ENCODE measurements at regions not wholly inside any gene's neighbourhood (a gene's known extent, or its start where the extent isn't known, plus 50 kb on each side); places are given as distances from the start of the nearest gene placed in this dataset.

DNA sequence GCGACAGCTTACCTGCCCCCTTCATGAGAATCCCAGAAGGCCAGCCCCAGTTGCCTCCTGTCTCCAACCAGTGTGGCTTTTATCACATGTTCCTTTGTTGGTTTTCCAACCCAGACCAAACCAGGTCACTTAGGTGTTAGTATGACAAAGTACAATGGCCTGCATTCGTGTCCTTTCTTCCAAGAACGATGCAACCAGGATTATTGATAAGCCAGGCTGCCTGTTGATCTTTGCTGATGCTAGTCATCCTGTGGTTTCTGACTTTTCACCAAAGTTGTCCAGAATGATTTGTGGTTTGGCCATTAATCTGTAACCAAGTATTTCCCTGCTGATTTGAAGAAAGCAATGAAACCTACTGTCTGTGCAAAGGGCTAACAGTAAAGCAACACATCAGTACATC lies 191.4 kb downstream of the CYLD start:
- Histone ChIP-seq H3K9me3 (ENCODE audit: control insufficient read depth, low read length) (no peaks in the 10 kb centered on the region), H3K4me3 (ENCODE audit: low read length) (no peak overlapping the region), H3K27me3 (ENCODE audit: control insufficient read depth, insufficient read depth, low read length, poor library complexity, severe bottlenecking) (no peaks in the 10 kb centered on the region), H3K27ac (ENCODE audit: low read depth, low read length) (no peak overlapping the region), H3K9ac (ENCODE audit: extremely low read depth, low read length, poor library complexity, severe bottlenecking) (no peak overlapping the region), H3K36me3 (ENCODE audit: control insufficient read depth, insufficient read depth, low read length) (no peaks in the 10 kb centered on the region), H3K4me1 (ENCODE audit: control insufficient read depth, insufficient read depth, low read length) (no peaks in the 10 kb centered on the region)
- no peak for DNase-seq
- WGBS, 2 experiments (ENCODE audit: insufficient coverage in 1 of 2, insufficient read length in 1 of 2), result 89 to 95% methylated on average over 3 of the region's 3 CpGs
- Mint-ChIP-seq H3K9me3 (no peaks in the 10 kb centered on the region), H3K27me3 (ENCODE audit: insufficient read depth) (peaks cover 1% of the 10 kb centered on the region), H3K36me3 (ENCODE audit: low read depth) (no peaks in the 10 kb centered on the region), H3K27ac (no peak overlapping the region), H3K4me1 (no peaks in the 10 kb centered on the region), H3K4me3 (no peak overlapping the region)
- no peak for TF ChIP-seq CTCF (conservative IDR thresholded peaks at IDR 0.05)

DNA sequence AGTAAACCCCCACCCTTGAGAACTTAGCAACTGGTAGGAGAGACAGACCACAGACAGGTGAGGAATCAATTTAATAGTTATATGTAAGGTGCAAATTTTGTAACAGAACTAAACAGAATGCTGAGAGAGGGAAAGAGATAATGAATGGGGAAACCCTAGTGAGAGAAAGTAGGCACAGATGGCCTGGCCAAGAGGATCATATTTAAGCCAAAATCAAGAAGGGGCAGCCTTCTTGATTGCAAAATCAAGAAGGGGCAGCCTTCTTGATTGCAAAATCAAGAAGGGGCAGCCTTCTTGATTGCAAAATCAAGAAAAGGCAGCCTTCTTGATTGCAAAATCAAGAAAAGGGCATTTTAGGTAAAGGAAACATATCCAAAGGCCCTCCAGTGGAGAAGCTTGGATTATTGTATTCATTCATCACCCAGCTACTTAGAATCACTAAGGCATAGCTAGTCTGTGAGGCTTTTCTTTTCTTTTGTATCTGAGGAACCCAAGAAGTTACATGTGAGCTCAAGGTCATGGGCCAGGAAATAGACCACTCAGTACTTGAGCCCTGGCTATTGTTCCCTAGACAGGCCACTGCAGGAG lies 190.6 kb downstream of the CYLD start:
- Histone ChIP-seq H3K4me1 (ENCODE audit: control insufficient read depth, insufficient read depth, low read length) (no peaks in the 10 kb centered on the region), H3K27ac (ENCODE audit: low read depth, low read length) (no peak overlapping the region), H3K9me3 (ENCODE audit: control insufficient read depth, low read length) (no peaks in the 10 kb centered on the region), H3K27me3 (ENCODE audit: control insufficient read depth, insufficient read depth, low read length, poor library complexity, severe bottlenecking) (no peaks in the 10 kb centered on the region), H3K9ac (ENCODE audit: extremely low read depth, low read length, poor library complexity, severe bottlenecking) (no peak overlapping the region), H3K36me3 (ENCODE audit: control insufficient read depth, insufficient read depth, low read length) (no peaks in the 10 kb centered on the region), H3K4me3 (ENCODE audit: low read length) (no peak overlapping the region)
- Mint-ChIP-seq H3K9me3 (no peaks in the 10 kb centered on the region), H3K4me3 (no peak overlapping the region), H3K27me3 (ENCODE audit: insufficient read depth) (peaks cover 1% of the 10 kb centered on the region), H3K36me3 (ENCODE audit: low read depth) (no peaks in the 10 kb centered on the region), H3K4me1 (no peaks in the 10 kb centered on the region), H3K27ac (no peak overlapping the region)
- DNase-seq, result no peak
- no peak for TF ChIP-seq CTCF (conservative IDR thresholded peaks at IDR 0.05)

DNA sequence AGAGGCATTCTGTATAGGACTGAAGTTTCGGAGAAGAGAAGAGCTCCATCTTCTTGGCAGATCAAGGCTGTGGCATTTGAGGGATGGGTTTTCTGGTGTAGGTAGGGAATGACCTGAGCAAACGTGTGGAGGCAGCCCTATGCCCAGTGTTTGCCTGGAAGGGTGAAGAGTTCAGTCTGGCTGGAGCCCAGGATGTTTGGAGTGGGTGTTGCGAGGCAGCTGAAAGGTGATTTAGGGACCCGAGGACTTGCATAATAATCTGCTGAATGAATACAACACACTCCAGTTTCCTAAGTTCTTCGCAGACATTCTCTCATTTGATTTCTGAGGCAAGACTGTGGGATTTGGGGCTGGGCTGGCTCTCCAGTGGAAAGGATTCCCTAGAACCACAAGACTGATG lies 186.2 kb downstream of the CYLD start:
- Mint-ChIP-seq H3K27ac (no peak overlapping the region), H3K27me3 (ENCODE audit: insufficient read depth) (peaks cover 1% of the 10 kb centered on the region)
- no peak for TF ChIP-seq CTCF (conservative IDR thresholded peaks at IDR 0.05)

More for the DNA sequence above, 186.2 kb downstream of the CYLD start:
- Mint-ChIP-seq H3K4me1 (no peaks in the 10 kb centered on the region), H3K4me3 (no peak overlapping the region), H3K9me3 (no peaks in the 10 kb centered on the region), H3K36me3 (ENCODE audit: low read depth) (no peaks in the 10 kb centered on the region)
- Histone ChIP-seq H3K9ac (ENCODE audit: extremely low read depth, low read length, poor library complexity, severe bottlenecking) (no peak overlapping the region), H3K4me3 (ENCODE audit: low read length) (no peak overlapping the region), H3K4me1 (ENCODE audit: control insufficient read depth, insufficient read depth, low read length) (no peaks in the 10 kb centered on the region), H3K27ac (ENCODE audit: low read depth, low read length) (no peak overlapping the region), H3K36me3 (ENCODE audit: control insufficient read depth, insufficient read depth, low read length) (no peaks in the 10 kb centered on the region), H3K27me3 (ENCODE audit: control insufficient read depth, insufficient read depth, low read length, poor library complexity, severe bottlenecking) (no peaks in the 10 kb centered on the region), H3K9me3 (ENCODE audit: control insufficient read depth, low read length) (no peaks in the 10 kb centered on the region)
- 80 to 89% methylated on average over 1 to 5 of the region's 5 CpGs for WGBS, 2 experiments (ENCODE audit: insufficient coverage in 1 of 2, insufficient read length in 1 of 2)
- no peak for DNase-seq
